Vagina (tissue), 2 donors: ENCODE measurements at regions not wholly inside any gene's neighbourhood (a gene's known extent, or its start where the extent isn't known, plus 50 kb on each side); places are given as distances from the start of the nearest gene placed in this dataset.

Source experiments
- POLR2A ChIP-seq, 2 donors: fragments of 450-650 bp; IDR thresholded peaks; one replicate each; pipeline ENCODE4 v1.6.1; 2017; ENCODE audit warnings: antibody characterized with exemption in 2 of 2, mild to moderate bottlenecking in 2 of 2, moderate library complexity in 2 of 2
- POLR2AphosphoS5 ChIP-seq, 2 donors: sonication (generic); formaldehyde crosslinking; IDR thresholded peaks; one replicate each; pipeline ENCODE4 v1.9.0; 2017; ENCODE audit warnings: antibody characterized with exemption in 2 of 2, mild to moderate bottlenecking in 2 of 2, low read depth in 1 of 2; ENCODE audit not compliant: insufficient read depth in 1 of 2
- TF ChIP-seq, protein P1 (sequence below), 3 experiments: fragments of 450-650 bp in 2 of 3; fragments of 200-600 bp in 1 of 3; sonication (generic) in 1 of 3; IDR thresholded peaks; one replicate each; pipeline ENCODE4 v1.5.1; 2017 to 2019; ENCODE audit warnings: antibody characterized with exemption in 3 of 3, mild to moderate bottlenecking in 2 of 3, moderate library complexity in 2 of 3

DNA sequence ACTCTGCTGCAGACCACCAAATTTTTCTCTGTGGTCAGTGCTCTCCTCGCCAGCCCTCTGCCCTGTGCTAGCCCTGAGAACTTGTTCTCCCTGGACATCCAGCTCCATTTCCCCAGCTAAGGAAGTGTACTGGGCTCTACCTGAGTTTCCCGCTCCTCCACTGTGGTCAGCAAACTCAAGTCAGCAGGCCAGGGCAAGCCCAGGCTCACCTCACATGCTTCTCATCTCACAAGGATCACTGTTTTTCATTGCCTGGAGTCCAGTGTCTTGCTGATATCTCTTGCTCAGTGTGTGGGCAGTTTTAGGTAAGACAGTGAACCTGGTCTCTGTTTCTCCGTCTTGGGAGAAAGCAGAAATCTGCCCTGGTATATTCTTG lies 201.4 kb downstream of the FOXO1 start:
- TF ChIP-seq POLR2A (IDR thresholded peaks at IDR 0.05) (no peak), POLR2AphosphoS5 (IDR thresholded peaks at IDR 0.05; ENCODE audit: insufficient read depth in 1 of 2, low read depth in 1 of 2) (no peak)
- TF ChIP-seq, protein P1, sequence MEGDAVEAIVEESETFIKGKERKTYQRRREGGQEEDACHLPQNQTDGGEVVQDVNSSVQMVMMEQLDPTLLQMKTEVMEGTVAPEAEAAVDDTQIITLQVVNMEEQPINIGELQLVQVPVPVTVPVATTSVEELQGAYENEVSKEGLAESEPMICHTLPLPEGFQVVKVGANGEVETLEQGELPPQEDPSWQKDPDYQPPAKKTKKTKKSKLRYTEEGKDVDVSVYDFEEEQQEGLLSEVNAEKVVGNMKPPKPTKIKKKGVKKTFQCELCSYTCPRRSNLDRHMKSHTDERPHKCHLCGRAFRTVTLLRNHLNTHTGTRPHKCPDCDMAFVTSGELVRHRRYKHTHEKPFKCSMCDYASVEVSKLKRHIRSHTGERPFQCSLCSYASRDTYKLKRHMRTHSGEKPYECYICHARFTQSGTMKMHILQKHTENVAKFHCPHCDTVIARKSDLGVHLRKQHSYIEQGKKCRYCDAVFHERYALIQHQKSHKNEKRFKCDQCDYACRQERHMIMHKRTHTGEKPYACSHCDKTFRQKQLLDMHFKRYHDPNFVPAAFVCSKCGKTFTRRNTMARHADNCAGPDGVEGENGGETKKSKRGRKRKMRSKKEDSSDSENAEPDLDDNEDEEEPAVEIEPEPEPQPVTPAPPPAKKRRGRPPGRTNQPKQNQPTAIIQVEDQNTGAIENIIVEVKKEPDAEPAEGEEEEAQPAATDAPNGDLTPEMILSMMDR (IDR thresholded peaks at IDR 0.05), result no peak
